ENCODE measurements at regions not wholly inside any gene's neighbourhood (a gene's known extent, or its start where the extent isn't known, plus 50 kb on each side); places are given as distances from the start of the nearest gene placed in this dataset.

DNA sequence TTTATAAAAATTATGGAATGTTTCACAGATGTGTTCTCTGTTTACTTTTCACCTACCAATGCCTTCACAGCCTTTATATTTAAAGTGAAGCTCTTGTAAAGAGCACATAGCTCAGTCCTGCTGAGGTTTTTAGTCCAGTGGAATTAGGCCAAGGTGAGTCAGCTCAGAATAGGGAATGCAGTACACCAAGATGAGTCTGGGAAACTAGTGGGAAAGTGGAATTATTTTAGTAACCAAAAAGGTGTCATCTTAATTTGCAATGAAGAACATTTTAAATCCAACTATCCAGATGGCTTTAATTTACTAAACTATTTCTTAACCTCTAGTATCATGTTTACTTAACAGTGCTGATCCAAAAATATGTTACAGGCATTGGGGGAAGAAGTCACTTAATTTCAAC is 236.3 kb upstream of the CTBP2 start:
- DNase-seq, result no peak

DNA sequence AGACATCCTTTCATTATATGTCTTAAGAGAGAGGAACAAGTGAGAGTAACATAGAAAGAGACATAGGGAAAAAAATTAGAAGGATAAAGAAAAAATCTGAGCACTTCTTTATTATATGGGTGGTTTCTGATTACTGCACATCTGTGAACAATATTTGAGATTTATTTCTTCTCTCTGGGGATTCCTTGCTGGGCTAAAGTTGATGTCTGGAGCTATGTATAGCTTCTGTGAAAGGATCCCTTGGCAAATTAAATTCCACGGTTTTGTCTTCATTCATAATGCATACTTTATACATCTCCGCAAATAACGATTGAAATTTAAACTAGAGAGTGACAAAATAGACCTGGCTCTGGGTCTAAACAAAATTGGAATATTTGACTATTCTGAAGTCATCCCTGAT is 232.2 kb upstream of the CTBP2 start:
- DNase-seq, result no peak

DNA sequence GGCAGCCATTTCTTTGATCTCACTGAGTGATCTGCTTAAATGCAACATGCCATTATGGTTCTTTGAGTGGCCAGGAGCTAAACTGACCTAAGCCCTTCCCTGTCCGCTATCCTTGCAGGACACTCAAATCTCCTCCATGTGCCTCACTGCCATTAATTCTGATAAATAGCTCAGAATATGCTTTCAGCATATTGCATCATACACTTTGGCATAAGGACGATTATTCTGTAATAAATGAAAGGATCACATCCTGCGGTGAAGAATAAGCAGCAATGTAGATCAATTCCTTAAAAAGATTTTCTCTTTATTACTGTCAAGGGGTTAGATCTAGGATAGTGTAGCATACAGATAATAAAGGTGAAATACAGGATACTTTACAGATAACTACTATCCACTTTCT is 231.8 kb upstream of the CTBP2 start:
- DNase-seq, result no peak

DNA sequence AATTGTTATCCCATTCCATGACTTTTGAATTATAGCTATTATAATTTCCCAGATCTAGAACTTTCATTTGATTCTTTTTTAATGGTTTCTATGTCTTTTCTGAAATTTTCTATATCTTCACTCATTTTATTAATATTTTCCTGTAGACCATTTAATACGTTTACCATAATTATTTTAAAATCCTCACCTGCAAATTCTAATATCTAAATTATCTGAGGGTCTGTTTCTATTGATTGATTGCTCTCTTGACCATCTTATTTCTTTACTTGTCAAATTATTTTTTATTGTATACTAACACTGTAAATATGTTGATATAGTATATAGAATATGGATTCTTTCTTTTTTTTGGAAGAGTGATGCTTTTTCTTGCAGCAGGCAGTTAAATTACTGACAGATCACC is 229.3 kb upstream of the CTBP2 start:
- DNase-seq, result no peak

DNA sequence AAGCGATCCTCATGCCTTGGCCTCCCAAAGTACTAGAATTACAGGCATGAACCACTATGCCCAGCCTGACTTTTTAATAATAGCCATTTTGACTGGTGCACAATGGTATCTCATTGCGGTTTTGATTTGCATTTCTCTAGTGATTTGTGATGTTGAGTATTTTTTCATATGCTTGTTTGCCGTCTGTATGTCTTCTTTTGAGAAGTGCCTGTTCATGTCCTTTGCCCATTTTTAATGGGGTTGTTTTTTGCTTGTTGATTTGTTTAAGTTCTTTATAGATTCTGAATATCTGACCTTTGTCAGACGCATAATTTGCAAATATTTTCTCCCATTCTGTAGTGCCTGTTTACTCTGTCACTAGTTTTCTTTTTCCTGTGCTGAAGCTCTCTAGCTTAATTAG is 219.2 kb upstream of the CTBP2 start:
- DNase-seq, result no peak

DNA sequence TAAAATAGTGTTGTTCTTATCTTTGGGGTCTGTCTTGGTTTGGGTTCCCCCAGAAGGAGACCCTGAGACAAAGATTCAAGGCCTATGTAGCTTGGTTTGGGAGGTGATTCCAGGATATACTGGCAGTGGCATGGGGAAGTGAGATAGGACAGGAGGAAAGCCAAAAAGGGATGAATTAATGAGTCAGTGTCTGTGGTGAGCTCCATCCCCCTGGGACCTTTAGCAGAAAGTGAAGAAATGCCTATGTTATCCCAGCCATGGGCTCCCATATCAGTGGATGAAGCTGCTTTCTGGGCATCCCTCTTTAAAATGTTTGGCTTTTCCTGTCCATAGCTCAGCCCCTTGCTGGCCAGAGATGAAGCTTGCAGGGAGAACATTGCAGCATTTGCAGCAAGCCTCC is 217.0 kb upstream of the CTBP2 start:
- DNase-seq, result peak; percentile 5

DNA sequence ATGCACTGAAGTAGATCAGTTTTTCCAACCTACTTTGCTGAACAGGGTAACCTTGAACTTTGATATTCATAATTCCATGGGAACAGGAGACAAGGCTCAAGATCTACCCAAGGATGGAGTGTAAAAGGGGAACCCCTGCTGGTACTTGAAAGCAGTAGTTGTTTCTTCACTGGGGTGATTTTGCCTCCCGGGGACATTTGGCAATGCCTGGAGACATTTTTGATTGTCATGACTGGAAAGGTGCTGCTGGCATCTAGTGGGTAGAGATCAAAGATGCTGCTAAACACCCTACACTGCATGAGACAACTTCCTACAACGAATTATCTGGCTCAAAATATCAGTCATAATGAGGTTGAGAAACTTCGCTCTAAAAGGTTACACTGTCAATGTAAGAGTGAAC is 214.8 kb upstream of the CTBP2 start:
- DNase-seq, result no peak

DNA sequence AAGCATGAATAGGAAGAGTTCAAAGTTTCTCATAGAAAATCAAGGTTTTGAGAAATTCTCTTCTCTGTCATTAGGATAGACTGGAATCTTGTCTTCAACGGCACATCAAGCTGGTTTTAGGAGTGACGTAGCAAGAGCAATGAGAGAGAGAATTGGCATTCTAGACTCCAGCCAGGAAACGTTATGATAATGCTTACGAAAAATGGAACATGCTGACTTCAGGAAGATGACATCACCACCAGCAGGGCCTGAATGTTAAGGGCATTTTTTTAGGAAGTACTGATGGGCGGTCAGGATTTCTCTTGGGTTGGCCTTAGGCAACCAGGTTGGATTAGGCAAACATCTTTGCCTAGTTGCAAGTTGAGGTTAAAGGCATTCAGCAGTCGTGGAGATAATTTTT is 213.2 kb upstream of the CTBP2 start:
- no peak for DNase-seq

DNA sequence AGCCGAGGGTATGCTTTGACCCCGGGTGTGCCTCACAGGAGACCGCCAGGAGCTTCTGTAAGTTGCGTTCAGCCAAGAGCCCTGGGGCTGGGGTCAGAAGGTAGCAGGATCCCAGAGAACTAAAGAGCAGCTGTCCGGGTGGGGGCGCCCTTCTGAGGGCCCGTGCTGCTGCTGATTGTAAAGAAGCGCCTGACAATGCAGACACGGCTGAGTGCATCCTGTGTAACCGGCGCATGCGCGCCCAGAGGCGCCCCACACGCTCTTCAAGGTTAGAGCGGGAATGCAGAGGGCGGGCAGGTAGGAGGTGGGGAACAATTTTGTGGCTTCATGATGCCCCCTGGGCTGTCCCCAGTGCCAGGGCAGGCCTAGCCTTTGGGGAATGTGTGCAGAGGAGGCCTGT is 210.2 kb upstream of the CTBP2 start:
- no peak for DNase-seq

DNA sequence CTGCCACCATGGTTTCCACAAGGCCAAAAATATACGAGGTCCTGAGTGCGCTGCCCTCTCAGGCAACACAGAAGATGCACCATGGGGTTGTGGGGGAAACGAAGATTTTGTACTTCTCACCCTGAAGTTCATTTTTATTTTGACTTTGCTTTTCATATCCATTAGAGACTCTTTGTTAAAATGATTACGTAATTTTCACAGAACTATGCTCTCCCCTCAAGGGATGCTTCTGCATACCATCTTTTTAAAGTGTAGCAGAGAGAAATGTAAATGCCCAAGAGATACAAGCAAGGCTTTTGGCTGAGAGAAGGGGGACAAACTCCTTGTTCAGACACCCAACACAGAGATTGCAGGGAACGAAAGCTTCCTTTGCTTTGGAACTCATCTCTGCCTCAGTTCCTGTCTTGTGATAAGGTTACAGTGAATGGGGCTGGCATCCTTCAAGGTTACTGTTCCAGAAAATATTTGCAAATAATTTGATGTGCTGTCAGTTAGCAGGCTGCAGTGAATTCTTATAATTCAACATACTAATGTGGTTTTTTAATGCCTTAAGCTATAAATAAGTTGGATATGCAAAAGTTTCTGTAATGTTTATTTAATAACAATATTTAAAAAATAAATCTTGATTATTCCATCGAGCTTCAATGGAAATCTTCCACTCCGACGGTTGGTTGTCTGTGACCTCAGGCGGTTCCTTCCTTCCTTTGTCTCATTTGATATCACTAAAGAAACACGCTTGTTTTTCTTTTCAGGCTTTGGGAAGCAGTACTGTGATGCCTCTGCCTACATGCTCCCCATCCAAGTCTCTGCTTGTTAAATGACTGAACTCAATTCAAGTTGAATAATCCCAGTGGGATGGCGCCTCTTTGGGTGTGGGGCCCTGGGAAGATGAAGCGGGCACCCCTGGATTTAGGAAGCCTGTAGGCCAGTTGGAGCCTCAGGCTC is 209.3 kb upstream of the CTBP2 start:
- no peak for DNase-seq

DNA sequence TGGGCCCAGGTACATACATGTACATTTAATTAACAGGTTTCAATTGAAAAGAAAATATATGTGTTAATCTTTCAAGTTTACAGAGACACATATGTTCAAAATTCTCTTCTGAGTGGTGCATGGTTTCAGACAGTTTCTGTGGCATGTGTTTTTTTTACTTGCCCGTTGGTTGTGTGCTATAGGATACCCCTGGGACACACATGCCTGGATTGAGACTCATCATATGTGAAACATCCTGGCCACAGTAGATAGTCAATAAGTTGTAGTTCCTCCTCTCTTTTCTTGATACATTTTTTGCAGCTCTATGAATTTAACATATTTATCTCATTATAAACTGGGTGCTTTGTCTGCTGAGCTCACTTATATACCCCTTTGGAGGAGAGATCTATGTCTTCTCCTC is 207.8 kb upstream of the CTBP2 start:
- no peak for DNase-seq

DNA sequence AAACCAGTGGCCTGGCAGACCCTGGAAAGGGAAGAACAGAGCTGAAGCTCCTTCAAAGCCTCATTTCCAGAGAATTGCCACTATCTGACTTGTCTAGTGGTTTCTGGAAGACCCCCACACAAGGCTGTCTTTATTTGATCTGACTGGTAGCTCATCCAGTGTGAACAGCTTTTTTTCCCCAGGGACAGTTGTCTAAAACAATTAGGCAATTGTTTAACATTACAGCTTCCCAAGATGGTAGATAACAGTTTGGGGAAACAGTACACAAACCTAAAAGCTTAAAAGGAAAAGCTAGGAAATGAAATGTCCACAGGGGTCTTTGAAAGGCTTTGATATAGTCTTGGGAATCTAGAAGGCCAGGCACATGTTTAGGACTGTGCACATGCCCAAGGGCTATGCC is 203.4 kb upstream of the CTBP2 start:
- no peak for DNase-seq

DNA sequence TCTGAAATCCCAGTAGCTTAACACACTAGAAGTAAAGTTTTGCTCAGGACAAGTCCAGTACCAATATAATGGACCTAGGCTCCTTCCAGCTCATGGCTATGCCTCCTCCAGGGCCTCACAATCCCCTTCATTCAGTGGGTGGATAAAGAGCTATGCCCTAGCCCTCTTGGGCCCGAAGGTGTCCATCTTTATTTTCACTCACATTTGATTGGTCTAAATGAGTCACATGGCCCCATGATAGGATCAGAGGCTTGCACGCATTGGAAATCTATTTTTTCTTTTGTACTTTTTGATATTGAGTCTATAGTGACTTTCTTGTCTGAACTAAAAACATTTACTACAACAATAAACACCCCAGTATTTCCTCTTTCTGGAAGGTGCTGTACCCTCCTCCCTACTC is 202.6 kb upstream of the CTBP2 start:
- DNase-seq, result no peak

DNA sequence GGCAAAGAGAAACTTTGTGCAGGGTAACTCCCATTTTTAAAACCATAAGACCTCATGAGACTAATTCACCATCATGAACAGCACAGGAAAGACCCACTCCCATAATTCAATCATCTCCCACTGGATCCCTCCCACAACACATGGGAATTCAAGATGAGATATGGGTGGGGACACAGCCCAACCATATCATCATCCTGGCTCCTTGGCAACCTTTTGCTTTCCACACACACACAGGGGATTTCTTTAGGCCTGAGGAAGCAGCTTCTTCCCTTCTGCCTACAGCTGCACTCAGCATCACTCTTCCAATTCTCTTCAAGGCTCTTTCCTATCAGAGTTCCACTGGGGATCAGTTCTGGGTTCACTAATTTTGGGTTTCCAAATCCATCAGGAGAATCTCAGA is 199.0 kb upstream of the CTBP2 start:
- no peak for DNase-seq

DNA sequence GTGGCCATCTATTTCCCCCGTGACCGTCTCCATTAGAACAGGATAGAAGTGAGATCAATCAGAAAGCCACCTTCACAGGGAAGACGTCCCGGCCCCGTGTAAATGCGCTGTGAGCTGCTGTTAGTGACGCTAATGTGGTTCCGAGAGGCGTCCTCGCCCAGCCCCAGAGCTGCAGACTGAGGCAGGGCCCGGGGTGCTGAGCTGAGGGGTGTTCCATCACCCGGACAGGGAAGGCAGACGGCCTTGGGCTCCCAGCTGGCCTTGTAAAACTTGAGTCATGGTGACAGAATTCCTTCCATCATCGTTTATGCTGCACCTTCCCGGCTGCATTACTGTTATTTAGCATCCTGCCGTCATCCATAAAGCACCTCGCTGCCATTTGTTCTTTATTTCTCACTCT is 195.3 kb upstream of the CTBP2 start:
- DNase-seq, result no peak

DNA sequence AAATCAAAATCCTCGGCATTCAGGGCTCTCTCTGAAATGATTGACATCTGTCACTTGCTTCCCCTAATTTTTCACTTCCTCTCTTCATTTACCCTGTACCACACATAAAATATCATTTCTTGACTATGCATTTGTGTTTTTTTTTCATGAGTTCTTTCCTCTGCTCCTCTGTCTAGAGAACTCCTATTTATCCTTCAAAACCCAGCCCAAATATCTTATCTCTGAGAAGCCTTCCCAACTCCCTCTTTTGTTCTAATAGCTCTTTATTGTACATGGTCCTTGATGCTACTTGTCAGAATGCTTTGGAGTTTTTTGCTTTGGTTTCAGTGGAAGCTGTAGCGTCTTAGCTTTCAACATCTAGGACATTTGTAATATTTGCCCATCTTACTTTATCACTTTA is 190.2 kb upstream of the CTBP2 start:
- DNase-seq, result no peak

DNA sequence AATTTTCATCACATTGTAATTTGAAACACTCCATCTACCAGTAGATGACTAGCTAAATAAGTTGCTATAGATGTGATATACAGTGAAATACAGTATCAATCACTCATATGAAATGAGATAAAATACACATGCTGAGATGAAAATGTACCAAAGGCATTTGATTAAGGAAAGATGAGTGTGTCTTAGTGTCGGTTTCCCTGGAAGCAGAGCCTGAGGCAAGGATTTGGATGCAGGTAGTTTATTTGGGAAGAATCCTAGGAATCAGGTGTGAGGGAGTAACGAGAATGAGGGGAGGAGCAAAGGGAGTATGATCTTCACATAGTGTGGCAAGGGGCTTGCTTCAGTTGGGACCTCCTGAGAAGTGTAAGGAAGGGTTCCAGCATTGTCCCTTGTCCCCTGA is 188.2 kb upstream of the CTBP2 start:
- DNase-seq, result no peak

DNA sequence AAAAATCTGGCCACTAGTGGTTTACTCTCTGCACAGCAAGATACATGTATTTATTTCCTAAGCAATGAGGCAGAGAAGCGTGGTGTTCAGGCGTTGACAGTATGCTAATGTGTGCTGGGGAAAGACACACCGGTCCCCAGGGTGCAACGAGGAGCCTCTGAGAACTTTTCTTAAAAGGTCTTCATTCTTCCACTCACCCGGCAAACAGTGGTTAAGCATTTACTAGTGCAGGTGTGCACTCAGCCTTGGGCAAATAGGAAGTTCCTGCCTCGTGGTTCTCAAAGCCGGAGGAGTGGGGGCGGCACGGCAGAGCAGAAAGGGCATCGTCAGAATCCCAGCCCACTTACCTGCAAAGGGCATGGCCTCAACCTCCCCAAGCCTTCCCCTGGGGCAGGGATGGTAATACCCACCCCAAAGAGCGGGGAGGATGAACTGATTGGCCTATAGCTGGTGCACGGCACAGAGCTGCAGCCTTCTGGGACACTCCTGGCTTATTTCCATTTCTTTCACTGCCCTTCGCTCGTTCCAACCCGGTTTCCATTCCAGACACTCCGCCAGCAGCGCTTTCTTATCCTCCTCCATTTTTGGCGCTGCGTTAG is 184.3 kb upstream of the CTBP2 start:
- no peak for DNase-seq

DNA sequence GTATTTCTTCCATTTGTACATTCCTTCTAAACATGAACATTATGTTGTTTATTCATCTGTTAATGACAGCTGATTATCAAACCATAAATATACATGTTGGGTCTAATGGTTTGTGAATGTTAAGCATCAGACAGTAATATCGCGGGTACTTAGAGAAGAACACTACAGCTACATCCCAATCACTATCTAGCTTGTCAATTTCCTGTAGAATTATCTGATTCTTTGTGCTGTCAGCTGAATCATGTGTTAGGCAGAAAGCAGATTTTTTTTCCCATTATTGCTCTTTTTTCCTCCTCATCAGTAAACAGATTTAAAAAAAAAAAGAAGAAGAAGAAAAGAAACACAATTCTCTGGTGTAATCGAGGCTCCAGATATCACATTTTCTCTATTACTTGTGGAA is 183.6 kb upstream of the CTBP2 start:
- DNase-seq, result no peak

DNA sequence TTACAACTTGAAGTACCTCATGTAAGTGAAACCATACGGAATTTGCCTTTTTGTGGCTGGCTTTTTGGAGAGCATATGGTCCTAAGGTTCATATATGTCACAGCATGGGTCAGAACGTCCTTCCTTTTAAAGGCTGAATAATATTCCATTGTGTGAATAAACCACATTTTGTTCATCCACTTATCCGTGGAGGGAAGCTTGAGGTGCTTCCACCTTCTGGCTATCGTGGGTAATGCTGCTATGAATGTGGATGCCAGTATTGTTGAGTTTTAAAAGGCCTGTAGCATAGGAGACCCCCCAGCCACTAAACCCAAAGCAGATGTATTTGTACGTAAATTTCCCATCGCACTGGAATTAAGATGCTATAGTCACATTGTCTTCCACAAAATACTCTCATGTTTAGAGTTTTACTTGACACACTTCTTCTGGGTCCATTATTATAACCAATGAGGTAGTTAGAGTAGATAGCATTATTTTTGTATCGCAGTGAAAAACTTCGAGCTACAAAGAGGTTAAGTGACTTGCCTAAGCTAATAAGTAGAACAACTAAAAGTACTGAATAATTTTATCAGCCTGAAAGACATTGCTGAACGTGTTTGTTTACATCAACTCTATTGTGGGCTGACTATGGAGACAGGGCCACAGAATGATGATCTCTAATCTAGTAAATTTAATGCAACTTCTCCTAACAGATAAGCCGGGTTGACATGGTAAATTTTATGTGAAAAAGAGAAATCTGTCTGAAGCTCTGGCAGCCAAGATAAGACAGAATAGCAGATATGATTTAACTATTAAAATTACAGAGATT is 183.0 kb upstream of the CTBP2 start:
- no peak for DNase-seq

DNA sequence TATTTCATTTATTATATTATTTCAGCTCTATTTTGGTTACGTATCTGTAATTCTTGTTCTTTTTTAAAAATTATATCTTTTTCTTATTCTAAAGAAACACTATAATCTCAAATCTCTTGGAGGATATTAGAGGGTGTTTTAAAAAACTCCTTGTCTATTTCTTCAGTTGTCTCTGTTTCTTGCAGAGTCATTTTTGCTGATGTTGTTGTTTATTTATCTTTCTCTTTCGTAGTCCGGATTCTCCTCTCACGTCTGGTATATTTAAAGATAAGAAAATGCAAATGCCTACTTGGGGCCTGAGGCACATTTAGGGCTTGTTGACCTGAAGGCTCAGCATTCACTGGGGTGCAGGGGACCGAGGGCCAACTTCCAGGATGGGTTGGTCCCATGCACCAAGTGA is 181.2 kb upstream of the CTBP2 start:
- no peak for DNase-seq

DNA sequence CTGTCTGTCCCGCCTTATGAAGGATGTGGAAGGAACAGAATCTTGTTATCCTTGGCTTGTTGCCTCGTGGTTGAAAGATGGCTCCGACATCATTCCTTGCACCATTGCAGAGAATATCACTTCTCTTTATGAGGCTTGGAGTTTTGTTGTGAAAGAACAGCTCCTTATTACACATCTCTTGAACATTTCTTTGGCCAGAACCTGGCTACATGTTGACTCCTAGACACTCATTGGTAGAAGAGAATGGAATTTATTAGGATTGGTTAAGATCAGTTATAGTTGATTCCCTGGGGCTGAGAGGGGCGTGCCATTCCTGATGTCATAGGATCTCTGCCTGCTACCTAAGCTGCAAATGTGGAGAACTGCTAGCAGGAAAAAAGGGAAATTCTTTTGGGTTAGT is 180.5 kb upstream of the CTBP2 start:
- DNase-seq, result no peak

DNA sequence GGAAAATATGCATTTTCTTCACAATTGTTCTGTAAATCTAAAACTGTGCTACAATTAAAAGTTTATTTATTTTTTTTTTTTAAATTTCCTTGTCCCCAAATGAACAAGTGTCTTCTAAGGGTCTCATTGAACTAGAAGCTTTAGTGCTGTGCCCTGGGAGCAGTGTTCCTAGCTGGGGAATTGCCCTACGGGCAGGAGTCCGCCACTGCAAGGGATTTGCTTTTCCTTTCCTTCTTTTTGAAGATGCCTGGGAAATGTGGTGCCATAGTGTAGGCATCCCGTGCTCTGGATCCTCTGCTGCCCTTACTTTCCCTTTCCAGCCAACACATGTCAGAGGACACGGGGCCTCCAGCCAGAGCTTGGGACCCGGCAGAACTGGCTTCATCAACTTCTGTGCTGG is 177.1 kb upstream of the CTBP2 start:
- no peak for DNase-seq

DNA sequence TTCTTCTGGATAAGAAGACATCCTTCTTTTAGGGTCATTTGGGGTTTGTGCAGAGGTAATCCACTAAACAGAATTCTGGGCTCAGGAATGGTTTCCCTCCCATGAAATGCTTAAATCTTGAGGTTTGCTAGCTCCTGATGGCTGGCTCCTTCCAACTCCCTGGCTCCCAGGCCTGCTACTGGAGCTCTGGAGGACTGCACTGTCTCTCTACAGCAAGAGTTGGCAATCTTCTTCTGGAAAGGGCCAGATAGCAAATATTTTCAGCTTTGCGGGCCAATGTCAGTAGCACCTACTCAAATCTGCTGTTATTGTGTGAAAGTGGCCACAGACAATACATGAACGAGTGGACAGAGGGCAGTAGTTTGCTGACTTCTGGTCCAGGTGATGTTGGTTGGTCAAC is 174.2 kb upstream of the CTBP2 start:
- no peak for DNase-seq
